A549 (cell line): ENCODE measurements at regions not wholly inside any gene's neighbourhood (a gene's known extent, or its start where the extent isn't known, plus 50 kb on each side); places are given as distances from the start of the nearest gene placed in this dataset.

ENCODE experiments used
- MYC ChIP-seq: IDR thresholded peaks from 2 replicates; pipeline ENCODE4 v1.6.1; 2012; ENCODE audit warnings: mild to moderate bottlenecking, inconsistent platforms, low read length, improper control_type of control experiment, borderline replicate concordance
- TP53 ChIP-seq: fragments of 250-450 bp; sonication (Bioruptor Pico); IDR thresholded peaks from 2 replicates; pipeline ENCODE4 v1.5.0; 2021; ENCODE audit warnings: mild to moderate bottlenecking, moderate library complexity
- TF ChIP-seq, protein P1 (sequence below): fragments of >200 bp; sonication (Bioruptor Twin); formaldehyde crosslinking; IDR thresholded peaks from 3 replicates; pipeline ENCODE4 v1.5.1; 2016

DNA sequence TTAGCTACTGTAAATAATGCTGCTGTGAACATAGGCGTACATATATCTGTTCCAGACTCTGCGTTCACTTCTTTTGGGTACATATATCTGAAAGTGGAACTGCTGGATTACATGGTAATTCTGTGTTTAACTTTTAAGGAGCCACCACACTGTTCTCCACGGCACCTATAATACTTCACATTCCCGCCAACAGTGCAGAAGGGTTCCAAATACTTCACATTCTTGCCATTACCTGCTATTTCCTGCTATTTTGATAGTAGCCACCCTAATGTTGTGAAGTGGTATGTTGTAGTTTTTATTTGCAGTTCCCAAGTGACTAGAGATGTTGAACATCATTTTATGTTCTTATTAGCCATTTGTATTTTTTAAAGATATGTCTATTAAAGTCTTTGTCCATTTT is 377.4 kb upstream of the SLC10A2 start:
- TF ChIP-seq MYC (no peak), TP53 (CRISPR knock-in tag) (no peak)
- TF ChIP-seq, protein P1, sequence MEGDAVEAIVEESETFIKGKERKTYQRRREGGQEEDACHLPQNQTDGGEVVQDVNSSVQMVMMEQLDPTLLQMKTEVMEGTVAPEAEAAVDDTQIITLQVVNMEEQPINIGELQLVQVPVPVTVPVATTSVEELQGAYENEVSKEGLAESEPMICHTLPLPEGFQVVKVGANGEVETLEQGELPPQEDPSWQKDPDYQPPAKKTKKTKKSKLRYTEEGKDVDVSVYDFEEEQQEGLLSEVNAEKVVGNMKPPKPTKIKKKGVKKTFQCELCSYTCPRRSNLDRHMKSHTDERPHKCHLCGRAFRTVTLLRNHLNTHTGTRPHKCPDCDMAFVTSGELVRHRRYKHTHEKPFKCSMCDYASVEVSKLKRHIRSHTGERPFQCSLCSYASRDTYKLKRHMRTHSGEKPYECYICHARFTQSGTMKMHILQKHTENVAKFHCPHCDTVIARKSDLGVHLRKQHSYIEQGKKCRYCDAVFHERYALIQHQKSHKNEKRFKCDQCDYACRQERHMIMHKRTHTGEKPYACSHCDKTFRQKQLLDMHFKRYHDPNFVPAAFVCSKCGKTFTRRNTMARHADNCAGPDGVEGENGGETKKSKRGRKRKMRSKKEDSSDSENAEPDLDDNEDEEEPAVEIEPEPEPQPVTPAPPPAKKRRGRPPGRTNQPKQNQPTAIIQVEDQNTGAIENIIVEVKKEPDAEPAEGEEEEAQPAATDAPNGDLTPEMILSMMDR = no peak
